Mammary epithelial cell (primary cell): ENCODE measurements at regions not wholly inside any gene's neighbourhood (a gene's known extent, or its start where the extent isn't known, plus 50 kb on each side); places are given as distances from the start of the nearest gene placed in this dataset.
"Not testable (repeated sequence)": the region's sequence is repeated elsewhere in the genome, so short reads cannot be mapped to it uniquely, and the experiment has no call there.

Experiments
- CTCF ChIP-seq, 2 donors: IDR thresholded peaks in 1 of 2; conservative IDR thresholded peaks in 1 of 2; 2 replicates each; pipeline ENCODE4 v1.5.1; 2011 to 2012; ENCODE audit warnings: inconsistent platforms in 2 of 2, low read length in 2 of 2, mild to moderate bottlenecking in 2 of 2, control low read depth in 1 of 2, low read depth in 1 of 2; ENCODE audit not compliant: insufficient read depth in 1 of 2; ENCODE audit errors: extremely low read depth in 1 of 2
- EZH2 ChIP-seq: IDR thresholded peaks from 2 replicates; pipeline ENCODE4 v1.6.1; 2012; ENCODE audit warnings: low read length, inconsistent platforms, borderline replicate concordance

- TF ChIP-seq CTCF (conservative IDR thresholded peaks at IDR 0.05 in 1 of 2, IDR thresholded peaks at IDR 0.05 in 1 of 2; ENCODE audit: extremely low read depth in 1 of 2, insufficient read depth in 1 of 2, low read depth in 1 of 2, low read length in 2 of 2); EZH2: not testable (repeated sequence)
Measured at GRCh38 chr14:106006716-106007115, 480.3 kb downstream of the TMEM121 start.
